HK-2 (cell line): ENCODE measurements at regions not wholly inside any gene's neighbourhood (a gene's known extent, or its start where the extent isn't known, plus 50 kb on each side); places are given as distances from the start of the nearest gene placed in this dataset.
"Not testable (repeated sequence)": the region's sequence is repeated elsewhere in the genome, so short reads cannot be mapped to it uniquely, and the experiment has no call there.

Source experiments
- DNase-seq: peaks from one replicate; pipeline ENCODE4 v3.0.0-alpha.2; 2018; ENCODE audit not compliant: unreplicated experiment

DNA sequence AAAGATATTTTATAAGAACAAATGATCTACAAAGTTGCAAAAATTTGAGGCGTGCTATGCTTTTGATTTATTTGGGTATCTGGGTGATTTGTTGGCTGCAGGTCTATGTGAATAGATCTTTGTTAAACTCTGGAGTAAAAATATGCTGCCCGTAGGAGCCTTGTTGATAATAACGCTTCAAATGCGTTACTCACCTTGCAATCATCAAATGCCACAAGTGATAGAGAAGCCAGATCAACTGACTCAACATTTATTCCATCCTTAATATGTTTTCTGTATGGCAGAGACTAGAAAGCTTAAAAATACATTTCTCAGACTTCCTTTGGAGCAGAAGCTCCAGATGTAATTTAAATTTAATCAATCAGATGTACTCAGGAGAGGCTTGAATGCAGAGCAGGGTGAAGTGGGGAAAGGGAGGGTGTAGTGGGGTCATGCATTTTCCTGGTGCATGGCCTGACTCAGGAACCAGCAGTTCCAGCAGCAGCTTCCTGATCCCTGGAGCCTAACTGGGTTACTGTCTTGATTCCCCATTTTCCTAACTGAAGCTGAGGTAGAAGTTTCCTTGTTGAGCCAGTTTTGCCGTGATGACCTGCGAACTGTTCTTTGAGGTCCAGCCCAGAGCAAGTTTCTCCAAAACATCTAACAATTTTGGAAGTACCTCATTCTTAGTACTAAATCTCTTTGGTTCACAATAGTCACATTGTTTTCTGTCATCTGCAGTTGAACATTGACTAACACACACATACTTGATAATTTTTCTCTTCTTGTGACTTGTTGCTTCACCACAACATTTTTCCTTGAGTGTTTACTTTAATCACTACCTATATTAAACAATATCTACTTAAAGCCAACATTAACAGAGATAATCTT lies 284.7 kb upstream of the CWC22 start:
- no peak for DNase-seq

DNA sequence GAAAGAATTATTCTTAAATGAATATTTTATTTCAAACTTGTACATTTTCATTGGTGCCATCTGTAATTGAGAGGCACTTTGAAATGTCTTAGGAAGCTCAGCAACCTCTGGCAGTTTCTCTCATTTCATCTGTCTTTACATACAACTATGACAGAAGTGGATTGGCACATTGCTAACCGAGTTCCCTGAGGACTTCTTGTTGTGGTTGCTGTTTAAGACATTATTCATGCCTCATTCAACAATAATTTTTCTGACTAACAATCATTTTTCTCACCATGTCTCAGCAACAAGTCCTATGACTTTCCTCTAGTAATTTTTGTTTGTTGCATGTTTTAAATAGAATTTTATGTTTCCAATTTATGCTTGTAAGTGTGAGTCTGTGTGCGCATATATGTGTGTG lies 284.0 kb upstream of the CWC22 start:
- DNase-seq, result no peak

DNA sequence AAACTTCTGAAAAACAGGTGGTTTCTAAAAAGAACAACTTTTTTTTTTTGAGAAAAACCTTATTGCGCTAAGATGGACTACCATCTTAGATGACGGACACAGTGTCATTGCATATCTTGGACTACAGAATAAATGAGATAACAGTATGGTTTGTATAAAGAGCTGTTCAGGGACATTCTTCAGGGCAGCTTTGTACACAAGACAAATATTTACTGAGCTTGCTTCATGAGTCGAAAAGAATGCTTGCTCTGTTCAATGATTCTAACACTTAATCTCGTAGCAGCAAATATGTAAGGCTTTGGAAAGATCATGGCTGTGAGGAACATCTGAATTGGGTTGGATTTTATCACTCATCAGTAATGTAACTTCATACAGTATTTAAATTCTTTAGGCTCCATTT lies 282.5 kb upstream of the CWC22 start:
- no peak for DNase-seq

DNA sequence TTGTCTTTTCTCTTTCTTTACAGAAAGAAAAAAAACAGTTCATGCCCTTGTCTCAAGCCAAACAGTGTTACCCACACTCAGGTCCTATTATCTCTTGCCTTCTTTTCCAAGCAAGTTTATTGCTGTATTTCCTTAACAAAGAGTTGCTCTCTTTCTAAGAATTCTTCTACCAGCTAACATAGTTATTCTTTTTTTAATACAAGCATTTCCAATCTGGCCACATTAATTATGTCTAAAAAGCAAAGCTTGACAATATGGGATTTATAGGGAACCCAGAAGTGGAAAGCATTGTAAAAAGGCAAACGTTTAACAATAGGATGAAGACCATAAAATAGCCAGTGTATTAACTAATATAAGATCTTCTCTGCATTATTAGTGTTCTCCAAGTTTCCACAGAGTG lies 272.5 kb upstream of the CWC22 start:
- DNase-seq, result no peak

DNA sequence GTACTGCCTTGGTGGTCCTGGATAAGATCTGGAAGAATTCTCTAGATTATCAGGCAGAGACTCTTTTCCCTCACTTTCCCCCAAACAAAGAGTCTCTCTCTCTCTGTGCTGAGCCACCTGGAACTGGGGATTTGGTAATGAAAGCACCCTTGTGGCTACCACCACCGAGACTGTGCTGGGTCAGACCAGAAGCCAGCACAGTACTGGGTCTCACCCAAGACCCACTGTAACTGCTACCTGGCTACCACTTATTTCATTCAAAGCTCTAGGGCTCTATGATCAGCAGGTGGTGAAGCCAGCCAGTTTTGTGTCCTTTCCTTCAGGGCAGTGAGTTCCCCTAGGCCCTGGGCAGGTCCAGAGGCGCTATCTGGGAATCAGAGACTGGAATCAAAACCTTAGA lies 269.6 kb upstream of the CWC22 start:
- DNase-seq, result no peak

DNA sequence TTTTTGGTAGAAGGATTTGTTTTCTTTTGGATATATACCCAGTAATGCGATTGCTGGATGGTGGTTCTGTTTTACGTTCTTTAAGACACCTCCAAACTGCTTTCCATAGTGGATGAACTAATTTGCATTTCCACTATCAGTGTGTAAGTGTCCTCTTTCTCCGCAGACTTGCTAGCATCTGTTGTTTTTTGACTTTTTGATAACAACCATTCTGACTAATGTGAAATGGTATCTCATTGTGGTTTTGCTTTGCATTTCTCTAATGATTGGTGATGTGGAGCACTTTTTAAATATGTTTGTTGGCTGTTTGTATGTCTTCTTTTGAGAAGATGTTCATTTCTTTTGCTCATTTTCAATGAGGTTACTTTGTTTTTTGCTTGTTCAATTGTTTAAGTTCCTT lies 260.9 kb upstream of the CWC22 start:
- no peak for DNase-seq

DNA sequence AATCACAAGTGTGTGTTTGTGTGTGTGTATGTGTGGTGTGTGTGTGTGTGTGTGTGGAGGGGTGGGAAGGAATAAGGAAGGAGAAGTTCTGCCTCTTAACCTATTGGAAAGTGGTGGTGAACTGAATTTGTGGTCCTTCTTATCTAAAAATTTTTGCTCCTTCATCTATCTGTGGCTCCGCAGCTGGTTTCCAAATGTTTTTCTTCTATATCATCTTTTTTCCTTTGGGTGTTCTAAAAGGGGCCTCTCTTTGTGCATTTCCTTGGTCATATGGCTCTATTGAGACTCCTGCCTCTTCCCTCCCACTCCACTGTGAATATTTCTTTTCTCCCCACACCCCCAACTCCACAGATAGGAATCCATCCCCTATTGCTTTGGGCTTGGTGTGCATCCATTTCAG lies 254.9 kb upstream of the CWC22 start:
- DNase-seq, result no peak

DNA sequence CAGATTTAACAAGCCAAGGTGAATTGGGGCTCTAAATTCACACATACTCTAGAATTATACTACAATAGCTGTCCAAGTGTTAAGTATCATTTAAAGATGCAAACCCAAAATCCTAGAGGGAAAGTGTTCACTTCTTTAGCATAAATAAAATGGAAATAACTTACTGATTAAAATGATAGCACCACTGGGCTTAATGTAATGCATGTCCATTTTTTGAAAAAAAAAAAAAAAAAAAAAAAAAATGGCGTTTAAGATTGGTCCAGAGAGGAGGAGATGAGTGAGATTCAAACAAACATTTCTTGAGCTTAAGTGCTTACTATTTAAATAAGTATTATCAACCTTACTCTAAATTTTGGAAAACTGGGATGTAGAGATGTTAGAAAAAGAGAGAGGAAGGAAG lies 251.5 kb upstream of the CWC22 start:
- DNase-seq, result no peak

DNA sequence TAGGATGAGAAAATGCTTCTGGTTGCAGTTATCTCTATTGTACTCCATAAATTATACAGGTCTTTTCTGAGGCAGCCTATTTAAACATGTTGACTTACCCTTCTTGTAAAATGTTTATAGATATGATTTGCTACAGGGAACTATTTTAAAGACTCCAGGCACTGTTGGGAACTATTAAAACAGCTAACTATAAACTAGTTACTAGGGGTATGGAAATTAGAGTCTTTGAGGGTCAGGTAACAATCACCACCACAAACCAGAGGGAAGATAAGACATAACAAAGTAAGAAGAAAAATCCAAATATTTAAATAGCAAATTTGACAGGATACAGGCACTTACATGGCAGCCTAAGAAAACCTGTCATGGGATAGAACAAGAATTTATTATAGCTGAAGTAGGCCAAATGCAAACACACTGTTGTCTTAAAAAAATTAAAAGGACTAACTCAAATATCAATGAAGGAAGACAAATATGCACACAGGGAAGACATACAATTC lies 251.0 kb upstream of the CWC22 start:
- DNase-seq, result no peak

DNA sequence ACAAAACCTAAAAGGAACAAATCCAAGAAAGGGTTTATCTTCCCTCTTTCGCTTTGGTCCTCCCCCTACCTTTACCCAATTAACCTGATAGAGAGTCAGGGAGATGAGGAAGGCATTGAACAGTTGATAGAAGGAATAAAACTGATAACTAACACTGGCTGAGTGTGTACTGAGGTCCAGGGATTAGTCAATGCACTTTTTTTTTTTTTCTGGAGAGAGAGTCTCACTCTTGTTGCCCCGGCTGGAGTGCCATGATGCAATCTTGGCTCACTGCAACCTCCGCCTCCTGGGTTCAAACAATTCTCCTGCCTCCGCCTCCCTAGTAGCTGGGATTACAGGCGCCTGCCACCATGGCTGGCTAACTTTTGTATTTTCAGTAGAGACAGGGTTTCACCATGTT lies 250.2 kb upstream of the CWC22 start:
- no peak for DNase-seq

DNA sequence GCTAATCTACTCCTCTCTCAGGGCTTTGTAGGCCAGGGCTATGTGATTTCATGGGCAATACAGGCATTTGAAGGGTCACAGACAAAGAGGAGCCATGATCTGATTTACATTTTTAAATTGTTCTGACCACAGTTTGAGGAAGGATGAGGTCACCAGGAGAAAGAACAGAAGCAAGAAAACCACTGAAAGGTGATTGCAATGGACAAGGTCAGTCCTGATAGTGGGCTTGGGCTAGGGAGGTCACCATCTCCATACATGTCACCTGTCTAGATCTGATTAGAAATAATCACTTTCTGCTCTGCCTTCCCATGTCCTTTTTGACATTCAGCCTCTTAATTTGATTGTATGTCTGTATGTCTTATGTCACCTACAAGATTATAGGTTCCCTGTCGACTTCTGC lies 248.9 kb upstream of the CWC22 start:
- DNase-seq, result no peak

DNA sequence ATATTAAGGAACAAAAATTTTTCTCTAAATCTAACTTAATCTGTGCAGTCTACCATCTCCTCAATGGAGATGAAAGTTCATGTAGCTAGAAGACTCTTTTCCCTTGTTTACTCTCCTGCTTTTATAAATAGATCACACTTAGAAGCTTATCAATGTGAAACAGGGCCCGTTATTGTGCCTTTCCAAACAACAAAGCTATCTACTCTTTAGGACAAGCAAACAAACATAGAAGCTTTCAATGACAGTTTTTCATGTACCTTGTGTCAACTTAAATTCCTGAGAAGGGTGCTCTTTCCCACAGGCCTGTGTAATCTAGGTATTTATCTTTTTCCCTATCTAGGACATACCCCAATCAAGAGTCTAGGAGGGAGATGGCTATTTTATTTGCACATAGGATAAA lies 247.8 kb upstream of the CWC22 start:
- DNase-seq, result no peak

DNA sequence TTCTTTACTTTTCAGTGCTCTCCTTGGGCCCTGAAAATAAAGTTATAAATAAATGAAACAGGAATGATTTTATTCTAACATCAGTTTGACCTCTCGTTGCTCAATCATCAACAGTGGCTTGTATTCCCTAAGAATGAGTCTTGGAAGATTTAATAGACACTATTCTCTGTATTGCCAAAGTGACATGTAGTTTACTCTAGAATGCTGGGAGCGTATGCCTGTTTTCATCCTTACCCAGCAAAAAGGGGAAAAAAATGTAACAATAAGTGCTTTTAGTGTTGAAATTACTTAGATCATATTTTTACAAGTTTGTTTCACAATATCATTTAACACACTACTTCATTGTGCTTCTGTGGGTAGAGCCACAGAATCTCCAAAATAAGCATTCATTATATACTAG lies 240.6 kb upstream of the CWC22 start:
- DNase-seq, result no peak

DNA sequence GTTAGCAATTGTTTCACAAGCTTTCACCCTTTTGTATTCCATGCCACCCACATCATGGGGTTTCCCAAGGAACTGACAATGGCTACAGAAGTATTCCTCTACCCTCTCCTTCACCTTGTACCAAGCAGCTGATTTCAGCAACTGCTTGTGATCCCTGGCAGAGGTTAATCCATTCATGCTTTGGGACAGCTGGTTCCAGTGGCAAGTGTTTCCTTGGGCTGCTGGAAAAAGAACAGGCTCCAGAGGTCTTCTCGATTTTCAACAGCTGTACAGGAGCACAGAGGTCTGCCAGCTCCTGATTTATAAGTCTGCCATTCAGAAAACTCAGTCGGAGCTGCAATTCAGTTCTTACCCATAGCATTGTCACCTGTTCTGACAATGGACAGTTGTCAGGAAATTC lies 239.2 kb upstream of the CWC22 start:
- DNase-seq, result no peak

DNA sequence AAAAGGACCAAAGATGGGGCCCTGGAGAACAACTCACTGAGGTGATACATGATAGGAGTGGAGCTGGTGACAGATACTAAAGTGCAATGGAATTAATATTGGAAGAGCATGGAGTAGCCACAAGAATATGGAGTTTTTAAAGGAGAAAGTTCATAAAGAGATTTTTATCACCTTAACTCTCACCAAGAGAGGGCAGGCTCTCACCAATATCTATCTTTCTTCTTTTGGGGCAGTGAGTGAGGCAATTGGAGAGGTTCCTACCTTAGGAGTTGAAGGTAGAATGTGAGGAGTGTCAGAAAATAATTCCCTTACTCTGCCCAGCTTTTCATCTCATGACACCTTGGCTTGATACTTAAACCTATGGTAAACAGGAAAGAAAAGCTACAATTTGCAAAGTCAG lies 233.7 kb upstream of the CWC22 start:
- DNase-seq, result no peak

DNA sequence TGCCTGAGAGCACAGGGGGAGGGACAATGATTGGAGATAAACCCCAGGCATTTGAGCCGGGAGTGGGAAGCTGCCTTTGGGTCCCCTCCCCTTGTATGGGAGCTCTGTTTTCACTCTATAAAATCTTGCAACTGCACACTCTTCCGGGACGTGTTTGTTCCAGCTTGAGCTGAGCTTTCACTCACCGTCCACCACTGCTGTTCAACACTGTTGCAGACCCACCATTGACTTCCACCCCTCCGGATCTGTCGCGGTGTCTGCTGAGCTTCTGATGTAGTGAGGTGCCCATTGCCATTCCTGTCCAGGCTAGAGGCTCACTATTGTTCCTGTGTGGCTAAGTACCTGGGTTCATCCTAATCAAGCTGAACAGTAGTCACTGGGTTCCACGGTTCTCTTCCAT lies 231.6 kb upstream of the CWC22 start:
- no peak for DNase-seq

DNA sequence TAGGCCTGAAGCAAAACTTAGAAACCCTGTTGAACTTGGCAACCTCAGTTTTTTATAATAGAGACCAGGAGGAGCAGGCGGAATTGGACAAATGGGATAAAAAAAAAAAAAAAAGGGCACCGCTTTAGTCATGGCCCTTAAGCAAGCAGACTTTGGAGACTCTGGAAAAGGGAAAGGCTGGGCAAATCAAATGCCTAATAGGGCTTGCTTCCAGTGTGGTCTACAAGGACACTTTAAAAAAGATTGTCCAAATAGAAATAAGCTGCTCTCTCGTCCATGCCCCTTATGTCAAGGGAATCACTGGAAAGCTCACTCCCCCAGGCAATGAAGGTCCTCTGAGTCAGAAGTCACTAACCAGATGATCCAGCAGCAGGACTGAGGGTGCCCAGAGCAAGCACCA lies 229.0 kb upstream of the CWC22 start:
- not testable (repeated sequence) for DNase-seq

DNA sequence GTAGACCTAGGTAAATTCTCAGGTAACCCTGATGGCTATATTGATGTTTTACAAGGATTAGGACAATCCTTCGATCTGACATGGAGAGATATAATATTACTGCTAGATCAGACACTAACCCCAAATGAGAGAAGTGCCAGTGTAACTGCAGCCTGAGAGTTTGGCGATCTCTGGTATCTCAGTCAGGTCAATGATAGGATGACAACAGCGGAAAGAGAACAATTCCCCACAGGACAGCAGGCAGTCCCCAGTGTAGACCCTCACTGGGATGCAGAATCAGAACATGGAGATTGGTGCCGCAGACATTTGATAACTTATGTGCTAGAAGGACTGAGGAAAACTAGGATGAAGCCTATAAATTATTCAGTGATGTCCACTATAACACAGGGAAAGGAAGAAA lies 228.4 kb upstream of the CWC22 start:
- DNase-seq, result not testable (repeated sequence)

DNA sequence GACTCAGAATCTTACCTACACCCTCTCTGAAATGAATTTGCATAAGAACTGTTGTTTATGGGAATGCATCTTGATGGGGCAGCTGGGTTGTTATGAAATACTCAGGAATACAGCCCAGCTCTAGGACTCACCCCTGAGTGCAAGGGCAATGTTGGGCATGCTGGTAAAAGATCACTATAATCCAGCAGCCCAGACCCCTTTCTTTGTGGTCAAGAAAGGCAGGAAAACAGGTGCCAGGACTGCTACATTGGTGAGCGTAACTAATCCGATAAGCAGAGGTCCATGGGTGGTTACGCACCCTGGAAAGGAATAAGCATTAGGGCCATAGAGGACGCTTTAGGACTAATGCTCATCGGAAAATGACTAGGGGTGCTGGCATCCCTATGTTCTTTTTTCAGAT lies 227.9 kb upstream of the CWC22 start:
- DNase-seq, result not testable (repeated sequence)

DNA sequence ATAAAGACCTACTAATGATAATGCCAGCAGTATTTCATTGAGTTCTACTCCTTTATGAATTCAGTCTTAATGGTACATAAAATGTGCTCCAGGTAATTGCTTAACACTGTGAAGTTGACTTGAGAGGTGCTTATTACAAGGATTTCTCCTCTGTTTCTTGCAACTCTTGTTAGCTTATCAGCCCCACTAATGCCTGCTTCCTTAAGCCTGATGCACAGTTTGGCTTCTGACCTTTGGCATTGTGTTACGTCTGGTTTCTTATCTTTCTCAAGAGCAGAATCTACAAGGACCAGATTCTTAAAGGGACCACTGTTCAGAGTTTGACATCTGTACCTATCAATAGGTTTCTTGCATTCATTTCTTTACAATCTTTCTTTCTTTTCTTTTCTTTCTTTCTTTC lies 223.9 kb upstream of the CWC22 start:
- DNase-seq, result no peak

DNA sequence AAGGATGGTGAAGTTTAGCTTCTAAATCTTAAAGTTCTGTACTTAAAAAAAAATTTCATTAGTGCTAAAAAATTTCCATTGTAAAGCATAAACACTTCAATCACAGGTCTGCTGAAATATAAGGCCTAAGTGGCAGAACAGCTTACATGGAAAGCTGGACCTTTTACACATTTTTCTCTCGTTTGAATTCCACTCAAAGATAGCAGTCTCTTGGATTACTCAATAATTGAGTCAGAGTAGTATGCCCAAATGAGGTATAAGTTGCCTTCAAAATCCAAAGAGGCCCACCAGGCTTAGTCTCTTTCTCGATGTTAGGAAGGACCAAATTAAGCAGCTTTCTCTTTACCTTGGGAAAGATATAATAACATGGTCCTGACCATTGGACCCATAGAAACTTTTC lies 220.4 kb upstream of the CWC22 start:
- DNase-seq, result no peak

DNA sequence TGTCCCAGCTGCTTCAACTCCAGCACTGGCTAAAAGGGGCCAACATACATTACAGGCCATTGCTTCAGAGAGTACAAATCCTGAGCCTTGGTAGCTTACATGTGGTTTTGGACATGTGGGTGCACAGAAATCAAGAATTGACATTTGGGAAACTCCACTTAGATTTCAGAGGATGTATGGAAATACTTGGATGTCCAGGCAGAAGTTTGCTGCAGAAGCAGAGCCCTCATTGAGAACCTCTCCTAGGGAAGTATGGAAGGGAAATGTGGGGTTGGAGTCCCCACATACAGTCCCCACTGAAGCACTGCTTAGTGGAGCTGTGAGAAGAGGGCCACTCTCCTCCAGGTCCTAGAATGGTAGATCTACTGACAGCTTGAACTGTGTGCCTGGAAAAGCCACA lies 218.0 kb upstream of the CWC22 start:
- no peak for DNase-seq

DNA sequence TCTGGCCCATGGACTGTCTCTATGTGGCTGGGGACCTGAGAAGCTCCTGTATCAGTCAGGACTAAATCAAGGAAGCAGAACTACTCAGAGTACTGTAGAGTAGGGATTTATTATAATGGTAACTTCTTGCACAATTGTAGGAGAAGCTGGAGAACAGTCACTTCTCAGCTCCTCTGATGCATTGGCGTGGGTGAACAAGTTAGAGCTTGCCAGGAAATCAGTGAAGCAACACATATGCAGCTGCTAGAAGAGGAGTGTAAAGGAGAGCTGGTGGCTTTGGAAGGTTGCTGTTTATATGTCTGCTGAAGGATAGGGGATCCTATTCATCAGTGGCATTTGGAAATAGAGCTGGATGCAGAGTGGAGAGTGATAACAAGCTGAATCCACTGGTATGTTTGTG lies 215.5 kb upstream of the CWC22 start:
- DNase-seq, result no peak

DNA sequence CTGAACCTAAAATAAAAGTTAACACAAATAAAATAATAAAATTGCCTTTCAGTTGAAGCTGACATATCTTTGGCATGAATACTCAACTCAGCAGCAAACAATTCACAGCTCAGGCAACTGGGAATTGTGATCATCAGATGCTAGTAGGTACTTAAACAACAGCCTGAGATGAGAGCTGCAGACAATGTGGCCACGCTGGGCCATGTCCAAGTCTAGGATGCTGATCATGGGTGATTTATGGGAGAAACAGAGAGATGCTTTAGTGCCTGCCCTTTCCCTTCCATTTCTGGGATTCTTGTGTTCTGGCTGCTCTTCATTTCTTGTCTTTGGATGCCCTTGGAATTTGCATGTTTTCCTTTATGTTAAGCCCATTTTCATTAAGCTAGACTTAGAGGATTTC lies 212.4 kb upstream of the CWC22 start:
- no peak for DNase-seq
